ENCODE measurements at regions not wholly inside any gene's neighbourhood (a gene's known extent, or its start where the extent isn't known, plus 50 kb on each side); places are given as distances from the start of the nearest gene placed in this dataset.

DNA sequence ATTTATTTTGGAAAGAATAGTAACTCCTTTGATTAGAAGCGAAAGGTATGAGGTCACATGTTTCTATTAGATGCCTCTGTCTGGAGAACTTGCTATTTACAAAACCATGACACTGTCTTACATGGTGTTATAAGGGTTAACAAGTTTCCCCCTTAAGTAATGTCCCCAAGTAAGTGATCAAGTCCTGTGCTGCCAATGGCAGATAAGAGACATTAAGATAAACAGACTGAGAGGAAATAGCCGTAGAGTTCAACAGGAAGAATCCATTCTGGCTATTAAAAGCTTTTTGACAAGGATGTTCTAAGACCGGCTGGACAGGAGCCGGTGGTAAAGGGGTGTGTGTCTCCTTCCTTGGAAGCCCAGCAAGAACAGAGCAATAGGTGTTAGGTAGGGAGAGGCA lies 257.5 kb downstream of the GADD45G start:
- TF ChIP-seq, protein P1, sequence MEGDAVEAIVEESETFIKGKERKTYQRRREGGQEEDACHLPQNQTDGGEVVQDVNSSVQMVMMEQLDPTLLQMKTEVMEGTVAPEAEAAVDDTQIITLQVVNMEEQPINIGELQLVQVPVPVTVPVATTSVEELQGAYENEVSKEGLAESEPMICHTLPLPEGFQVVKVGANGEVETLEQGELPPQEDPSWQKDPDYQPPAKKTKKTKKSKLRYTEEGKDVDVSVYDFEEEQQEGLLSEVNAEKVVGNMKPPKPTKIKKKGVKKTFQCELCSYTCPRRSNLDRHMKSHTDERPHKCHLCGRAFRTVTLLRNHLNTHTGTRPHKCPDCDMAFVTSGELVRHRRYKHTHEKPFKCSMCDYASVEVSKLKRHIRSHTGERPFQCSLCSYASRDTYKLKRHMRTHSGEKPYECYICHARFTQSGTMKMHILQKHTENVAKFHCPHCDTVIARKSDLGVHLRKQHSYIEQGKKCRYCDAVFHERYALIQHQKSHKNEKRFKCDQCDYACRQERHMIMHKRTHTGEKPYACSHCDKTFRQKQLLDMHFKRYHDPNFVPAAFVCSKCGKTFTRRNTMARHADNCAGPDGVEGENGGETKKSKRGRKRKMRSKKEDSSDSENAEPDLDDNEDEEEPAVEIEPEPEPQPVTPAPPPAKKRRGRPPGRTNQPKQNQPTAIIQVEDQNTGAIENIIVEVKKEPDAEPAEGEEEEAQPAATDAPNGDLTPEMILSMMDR (IDR thresholded peaks at IDR 0.05; ENCODE audit: low read depth, low read length), result no peak
- no peak for TF ChIP-seq POLR2A (IDR thresholded peaks at IDR 0.05; ENCODE audit: extremely low read depth, insufficient read length)
- TF ChIP-seq, protein P2, sequence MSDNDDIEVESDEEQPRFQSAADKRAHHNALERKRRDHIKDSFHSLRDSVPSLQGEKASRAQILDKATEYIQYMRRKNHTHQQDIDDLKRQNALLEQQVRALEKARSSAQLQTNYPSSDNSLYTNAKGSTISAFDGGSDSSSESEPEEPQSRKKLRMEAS (IDR thresholded peaks at IDR 0.05; ENCODE audit: low read depth, low read length), result no peak
